ENCODE measurements at regions not wholly inside any gene's neighbourhood (a gene's known extent, or its start where the extent isn't known, plus 50 kb on each side); places are given as distances from the start of the nearest gene placed in this dataset.

DNA sequence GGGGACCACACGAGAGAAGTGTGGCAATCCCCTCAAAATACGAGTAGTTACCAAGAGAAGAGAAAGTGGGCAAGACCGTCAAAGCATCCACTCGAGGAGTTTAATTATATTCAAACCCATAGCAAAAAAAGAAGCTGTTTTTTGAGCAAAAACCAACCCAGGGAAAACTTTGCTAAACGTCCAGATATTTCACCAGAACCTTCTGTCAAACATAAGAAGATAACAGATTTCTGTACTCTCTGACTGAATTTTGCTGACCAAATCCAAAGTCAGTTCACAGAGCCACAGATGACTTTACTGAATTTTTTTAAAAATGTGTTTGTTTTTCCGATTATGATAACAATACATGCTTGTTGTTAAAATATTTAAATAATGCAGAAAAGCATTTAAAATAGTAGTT, 145.6 kb upstream of the PTPN1 start:
- no peak for DNase-seq

DNA sequence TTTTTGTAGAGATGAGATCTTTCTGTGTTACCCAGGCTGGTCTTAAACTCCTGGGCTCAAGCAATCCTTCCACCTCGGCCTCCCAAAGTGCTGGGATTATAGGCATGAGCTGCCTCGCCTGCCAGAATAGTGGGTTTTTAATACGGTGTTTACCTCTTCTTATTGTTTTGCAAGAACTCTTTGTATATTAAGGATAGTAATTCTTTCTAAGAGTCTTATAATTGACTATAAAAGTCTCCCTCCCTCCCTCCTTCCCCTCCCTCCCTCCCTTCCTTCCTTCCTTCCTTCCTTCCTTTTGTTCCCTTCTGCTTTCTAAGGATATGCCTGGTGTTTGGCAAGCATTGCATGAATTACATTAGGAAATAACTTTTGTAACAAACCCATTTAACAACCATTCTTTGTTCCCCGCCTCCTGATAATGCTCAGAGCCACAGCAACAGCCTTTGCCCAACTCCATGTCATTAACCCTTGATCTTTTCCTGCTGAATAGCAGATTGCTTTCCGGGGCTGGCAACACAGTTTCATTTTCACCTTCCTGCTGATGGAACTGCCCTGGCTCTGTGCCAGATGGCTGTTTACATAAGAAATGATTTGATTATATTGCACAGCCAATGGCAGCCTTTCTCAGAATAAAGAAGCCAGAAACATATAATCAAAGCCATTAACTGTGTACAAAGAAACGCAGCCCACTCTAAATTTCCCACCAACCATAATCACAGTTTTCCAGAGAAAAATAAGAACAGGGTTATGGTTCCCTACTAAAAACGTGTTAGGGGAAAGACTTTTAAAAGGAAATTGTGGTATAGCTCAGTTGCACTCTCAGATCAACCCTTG, 143.7 kb upstream of the PTPN1 start:
- DNase-seq = no peak

DNA sequence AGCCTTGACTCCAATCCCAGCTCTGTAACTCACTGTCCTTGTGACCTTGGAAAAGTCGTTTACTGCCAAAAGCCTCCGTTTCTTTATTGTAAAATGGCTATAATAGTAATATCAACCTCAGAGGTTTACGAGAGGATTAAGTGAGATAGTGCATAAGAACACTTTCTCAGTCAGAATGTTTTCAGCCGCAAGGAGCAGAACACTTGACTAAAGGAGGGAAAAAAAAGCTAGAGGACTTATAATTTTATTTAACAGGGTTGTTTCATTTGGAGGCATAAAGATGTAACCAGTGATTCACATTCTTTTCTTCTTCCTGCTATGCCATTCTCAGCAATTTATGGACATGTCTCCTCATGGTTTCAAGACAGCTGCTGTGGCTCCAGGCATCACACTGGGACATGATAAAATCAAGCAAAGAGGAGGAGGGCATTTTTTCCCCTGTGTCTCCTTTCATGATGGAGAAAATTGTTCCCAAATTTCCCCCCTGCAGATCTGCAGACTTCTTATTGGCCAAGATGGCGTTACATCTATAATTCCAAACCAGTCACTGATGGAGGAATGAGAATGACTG, 143.0 kb upstream of the PTPN1 start:
- DNase-seq = no peak

DNA sequence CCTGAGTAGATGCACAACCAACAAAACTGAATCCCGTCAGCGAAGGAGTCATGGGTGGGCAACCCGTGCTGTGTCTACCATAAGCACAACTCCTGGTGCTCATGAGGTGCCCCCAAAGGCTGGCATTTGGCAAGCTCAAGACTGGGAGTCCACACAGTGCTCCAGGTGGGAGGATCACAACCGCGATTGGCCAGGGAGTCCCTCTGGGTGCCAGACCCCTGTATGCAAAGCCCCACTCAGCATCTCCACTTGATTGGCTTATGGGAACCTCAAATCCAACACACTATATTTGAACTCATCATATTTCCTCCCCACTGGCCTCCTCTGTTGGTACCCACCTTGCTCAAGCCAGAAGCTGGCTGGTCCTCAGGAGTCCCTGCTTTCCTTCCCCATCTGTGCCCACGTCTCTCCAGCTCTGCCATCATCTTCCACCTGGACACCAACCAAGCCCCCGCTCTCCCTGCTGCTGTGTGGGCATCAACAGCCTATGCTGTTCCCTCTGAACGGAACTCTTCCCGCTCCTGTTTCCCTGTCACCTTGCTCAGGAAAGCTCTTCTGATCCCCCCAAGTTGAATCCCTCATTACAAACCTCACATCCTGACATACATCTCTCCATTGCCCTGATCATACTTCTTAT, 142.3 kb upstream of the PTPN1 start:
- DNase-seq = no peak

DNA sequence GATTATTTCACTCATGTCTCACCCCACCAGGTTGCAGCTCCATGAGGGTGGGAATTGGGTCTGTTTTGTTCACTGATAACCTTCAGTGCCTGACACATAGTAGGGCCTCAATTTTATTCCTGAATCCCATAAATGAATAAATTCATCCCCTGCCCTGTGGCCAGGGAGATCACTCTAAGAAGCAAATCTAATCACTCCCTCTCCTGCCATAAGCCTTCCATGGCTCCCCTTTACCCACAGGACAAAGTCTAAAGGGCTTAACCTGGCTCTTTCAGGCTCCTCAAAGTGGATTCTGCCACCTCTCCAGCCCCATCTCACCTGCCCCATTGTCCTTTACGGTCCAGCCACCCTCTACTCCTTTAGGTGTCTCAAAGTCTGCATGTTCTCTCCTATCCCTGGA, 141.8 kb upstream of the PTPN1 start:
- DNase-seq = no peak

DNA sequence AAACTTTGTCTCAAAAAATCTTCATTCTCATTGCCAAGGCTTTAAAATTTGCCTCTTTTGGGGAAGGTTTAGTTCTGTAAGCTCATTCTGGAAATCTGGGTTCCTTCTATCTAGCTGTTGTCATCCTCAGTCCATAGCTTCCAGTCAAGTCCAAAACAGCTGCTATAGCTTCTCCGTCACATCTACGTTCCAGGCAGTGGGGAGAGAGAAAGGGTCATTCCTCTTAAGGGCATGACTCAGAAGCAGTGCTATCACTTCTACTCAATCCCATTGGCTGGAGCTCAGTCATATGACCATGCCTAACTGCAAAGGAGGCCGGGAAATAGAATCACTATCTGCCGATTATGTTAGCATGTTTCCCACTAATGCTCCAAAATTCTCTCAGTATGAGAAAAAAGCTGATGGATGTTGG, 141.4 kb upstream of the PTPN1 start:
- DNase-seq = no peak

DNA sequence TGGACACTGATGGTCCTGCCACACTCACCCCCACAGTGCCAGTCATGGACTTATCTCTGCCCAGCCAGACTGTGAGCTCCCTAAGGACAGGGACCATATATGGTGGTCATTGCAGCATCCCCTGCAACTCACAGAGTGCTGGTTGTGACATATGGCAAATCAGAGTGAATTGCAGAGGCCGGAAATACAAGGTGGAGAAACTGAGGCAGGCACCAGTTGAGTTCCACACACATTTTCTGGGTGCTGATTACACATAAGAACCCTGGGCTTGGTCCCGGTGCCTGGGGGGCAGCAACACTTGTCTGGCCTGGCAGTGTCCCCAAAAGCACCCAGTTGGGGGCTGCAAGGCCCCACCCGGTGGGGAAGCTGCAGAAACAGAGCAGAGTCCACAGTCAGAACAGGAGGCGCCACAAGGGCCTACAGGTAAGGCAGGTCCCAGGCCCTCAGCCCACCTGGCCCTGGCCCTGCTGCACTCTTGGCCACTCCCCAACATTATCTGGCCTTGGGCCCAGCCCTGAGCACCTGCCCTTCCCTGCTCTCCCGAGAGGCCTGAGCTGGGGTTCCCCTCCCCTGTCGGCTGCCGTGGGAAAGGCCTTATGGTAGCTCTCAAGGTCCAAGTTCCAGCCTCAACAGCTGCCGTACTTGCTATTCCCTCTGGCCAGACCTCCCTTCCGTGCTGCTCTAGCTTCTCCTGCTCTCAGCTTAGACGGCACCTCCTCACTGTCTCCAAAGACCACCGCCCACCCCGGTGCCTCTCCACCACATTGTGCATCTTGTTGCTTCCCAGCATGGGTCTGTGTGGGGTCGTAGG, 140.8 kb upstream of the PTPN1 start:
- no peak for DNase-seq

DNA sequence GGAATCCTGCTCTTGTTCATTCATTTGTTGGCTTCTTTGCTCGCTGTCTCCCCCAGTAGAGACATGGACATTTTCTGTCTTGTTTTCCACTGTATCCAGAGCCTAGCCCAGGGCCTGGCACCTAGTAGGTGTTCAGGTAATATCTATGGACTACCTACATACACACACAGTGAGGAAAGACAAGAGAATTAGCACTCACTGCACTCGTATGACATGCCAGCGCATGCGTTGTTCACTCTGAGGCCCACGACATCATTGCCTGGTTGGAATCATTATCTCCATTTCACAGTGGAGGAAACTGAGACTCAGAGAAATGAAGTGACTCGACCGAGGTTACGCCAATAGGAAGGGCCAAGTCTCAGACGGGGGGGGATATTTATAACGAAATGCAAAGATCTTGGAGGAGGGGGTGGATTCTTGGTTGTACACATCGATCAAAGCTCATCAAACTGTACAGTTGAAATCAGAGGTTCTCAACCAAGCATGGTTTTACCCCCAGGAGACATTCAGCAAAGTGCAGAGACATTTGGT, 140.1 kb upstream of the PTPN1 start:
- DNase-seq = no peak

DNA sequence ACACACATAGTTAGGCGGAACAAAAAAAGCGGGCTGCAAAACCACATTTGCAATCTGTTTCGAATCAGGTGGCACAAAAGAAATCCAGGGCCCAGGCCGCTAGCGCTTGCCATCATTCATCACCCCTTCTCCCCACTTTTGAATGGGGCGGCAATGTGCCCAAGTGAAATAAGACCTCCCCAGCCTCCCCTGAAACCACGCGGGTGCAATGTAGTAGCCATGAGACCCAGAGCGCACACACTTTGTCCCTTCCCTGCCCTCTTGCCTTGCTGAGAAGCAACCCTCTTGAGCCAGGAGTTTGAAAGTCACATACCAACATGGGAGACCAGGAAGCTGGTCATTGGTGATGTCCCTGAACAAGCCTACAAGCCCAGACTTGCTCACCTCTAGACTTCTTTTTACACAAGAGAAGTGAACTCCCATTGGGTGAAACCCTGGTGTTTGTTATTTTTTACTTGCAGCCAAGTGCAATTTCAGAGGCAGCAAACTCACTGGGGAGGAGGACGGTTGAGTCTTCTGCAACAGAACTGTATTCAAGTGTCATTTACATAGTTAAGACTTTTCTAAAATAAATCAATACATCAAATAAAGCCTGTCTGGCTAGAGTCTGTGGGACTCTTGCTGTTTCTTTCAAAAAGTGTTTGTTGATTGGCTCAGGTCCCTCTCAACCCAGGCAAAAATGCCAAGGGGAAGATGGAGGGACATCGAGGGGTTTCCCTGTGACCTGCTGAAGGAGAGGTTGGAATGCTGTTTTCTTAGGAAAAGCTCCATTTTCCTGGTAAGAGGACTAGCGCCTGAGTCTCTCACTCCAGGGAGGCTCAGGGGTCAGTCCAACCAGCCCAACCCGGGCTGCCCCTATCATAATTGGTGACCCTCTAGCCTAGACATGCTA, 138.1 kb upstream of the PTPN1 start:
- no peak for DNase-seq

DNA sequence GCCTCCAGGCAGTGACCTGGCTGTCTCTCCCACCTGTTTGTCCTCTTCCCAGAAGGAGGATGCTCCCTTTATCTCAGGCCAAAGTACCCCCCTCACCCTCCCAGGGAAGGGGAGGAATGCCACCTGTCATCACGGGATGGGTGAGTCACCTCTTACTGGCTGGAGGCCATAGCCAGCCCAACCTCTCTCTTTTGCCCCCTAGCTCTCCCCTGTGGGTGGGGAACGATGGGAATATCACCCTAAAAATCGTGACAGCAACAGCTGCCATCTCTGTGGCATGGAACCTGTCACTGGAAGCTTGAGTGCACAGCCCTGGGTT, 137.5 kb upstream of the PTPN1 start:
- no peak for DNase-seq

DNA sequence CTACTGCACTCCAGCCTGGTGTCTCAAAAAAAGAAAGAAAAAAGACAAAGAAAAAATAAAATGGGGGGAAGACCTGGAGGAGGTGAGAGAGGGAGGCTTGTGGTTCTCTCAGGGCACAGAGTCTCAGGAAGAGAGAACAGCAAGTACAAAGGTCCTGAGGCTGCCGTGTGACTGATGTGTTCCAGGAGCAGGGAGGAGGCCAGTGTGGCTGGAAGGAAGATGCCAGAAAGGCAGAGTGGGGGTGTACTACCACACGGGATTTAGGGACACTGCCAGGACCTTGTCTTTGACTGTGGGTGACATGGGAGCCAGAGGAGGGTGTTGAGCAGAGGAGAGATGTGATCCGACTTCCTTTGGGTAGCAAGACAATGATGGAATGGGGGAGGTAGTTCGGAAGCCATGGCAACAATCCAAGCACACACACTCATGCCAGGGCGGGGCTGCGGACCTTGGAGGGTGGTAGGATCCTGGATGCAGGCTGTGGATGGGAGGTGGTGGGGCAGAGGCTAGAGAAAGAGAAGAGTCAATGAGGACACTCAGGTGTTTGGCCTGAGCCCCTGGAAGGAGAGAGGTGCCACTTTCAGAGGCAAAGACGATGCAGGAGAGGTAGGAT, 136.4 kb upstream of the PTPN1 start:
- no peak for DNase-seq

DNA sequence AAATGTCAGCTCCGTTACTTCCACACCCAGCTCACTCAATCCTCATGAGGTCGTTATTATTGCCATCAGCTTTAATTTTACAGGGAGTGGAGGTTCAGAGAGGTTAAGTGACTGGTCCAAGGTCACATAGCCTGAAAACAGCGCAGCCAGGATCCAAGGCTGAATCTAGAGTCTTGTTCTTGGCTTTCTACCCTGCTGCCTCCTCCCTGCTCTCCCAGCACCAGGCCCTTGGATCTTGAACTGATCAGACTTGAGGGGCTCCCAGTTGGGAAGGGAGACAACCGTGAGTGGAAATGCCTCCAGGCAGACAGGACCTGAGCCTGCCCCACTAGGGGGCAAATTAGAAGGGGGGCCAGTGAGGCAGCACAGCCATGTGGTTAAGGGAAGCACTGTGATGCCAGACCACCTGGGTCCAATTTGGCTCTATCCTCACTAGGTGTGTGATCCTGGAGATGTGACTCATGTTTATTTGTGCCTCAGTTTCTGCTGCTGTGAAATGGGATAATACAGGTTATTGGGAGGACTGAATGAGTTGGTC, 135.6 kb upstream of the PTPN1 start:
- DNase-seq = no peak

DNA sequence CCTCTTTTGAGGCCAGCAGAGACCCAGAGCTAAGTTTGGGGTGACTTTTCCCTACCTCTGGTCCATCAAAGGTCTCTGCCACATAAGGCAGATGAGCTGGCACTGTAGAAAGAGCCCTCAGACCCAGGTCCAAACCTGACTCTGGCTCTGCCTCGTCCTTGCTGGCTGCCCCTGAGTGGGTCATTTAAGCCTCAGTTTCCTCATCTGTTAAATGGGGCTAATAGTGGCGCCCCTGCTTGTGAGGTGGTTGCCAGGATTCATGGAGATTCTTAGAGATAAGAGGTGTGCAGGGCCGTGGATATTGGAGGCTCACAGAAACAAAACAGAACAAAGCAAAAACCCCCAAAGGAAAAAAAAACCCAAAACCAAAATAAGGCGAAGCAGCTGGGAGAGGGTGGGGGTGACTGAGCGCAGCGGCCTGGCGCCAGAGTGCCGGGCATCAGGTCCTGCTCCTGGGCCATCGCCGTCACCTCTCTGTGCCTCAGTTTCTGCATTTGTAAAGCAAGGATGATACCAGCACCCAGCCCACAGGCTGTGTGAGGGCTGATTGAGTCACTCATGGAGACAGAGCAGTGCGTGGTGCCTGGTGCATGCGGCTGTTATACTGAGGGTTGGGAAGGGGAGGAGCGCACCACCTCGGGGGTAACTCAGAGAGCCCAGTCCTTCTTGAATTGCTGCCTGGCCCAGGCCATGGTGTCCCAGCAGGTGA, 133.8 kb upstream of the PTPN1 start:
- DNase-seq = no peak

DNA sequence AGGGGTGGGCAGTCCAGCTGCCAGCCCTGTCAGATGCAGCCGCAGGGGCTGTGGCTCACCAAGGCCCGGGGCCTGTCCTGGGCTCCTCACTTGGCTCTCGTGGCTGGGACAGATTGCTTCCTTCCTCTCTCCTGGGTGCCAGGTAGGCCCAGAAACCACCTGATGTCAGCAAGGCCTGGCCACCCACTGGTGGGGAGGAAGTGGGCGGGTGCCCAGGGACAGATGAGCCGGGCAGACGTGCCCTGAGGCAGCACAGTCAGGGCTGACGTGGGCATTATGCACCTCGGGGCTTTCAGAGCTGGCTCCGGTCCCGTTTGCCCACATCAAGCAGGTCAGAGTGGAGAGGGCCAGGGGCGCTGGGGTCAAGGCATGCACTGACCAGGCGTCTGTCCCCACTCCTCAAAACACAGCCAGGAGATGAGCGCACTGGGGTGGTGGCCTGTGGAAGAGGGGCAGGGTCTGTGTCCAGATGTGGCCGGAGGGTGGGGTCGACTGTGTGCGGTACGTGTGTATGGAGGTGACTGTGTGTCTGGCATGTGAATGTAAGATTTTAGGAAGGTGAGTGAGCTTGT, 133.2 kb upstream of the PTPN1 start:
- no peak for DNase-seq

DNA sequence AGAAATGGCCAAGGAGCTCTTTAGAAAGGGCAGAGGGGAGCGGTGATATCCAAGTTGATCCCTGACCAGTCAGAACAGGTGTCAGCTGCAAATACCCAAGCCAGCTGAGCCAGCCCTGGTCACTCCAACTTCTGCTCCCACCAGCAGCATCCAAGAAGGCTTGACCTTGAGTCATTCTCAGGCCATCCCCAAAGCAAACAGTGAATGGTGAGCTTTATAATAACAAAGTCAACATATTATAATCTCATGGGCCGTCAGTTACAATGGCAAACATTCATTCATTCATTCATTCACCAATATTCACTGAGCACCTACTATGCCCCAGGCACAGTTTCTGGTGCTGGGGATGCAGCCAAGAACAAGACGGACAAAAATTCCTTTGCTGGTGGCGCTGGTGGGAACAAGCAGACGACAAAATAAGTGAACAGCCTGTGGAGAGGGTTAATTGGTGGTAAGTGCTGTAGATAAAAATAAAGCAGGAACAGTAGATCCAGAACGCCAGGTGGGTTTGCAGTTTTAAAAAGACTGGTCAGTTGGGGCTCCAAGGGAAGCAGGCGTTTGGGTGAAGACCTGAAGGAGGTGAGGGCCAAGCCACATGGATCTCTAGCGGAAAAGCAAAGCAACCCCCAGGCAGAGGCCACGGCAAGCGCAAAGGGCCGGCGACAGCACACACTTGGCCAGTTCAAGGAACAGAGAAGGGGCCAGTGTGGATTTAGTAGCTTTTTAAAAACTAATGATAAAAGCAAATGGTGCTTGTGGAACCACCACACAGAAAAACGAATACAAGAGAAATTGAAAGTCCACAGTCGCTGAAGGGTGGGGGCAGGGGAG, 131.8 kb upstream of the PTPN1 start:
- no peak for DNase-seq

DNA sequence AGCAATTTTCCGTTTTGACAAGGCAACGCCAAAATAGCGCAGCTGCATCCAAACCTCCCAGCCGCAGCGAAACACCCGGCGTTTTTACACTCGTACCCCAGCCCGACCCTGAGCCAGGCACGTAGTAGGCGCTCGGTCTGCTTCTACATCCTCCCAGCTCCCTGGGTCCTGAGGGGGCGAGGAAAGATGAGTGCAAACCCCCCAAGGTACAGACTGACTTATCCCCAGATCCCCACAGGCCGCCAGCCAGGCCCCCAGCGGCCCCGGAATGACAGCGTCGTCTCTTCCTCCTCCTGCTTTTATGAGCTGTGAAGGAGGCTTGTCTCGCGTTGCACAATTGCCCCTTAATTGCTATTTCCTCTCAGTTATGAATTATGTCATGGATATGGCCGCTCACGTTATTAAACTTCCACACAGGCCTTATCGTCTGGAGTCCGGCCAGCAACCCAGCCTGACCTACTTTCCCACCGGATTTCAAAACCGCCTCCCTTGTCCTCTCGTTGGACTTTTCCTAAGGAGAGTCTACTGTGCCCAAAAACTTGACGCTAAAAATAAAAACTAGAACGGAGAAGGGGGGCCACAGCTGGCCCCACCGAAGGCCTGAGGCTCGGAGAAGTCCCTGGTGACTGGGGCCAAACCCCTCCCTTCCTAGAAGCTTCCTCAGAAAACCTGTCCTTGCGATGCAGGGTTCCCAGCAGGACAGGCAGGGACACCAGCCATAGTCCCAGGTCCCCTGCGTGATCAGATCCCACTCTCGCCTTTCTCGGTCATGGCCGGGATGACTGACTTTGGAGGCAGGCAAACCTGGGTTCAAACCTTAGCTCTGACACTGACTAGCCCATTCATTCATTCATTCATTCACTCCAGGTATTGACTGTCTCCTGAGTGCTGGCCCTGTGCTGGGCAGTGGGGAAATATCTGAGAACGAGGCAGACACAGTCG, 130.9 kb upstream of the PTPN1 start:
- DNase-seq = no peak

DNA sequence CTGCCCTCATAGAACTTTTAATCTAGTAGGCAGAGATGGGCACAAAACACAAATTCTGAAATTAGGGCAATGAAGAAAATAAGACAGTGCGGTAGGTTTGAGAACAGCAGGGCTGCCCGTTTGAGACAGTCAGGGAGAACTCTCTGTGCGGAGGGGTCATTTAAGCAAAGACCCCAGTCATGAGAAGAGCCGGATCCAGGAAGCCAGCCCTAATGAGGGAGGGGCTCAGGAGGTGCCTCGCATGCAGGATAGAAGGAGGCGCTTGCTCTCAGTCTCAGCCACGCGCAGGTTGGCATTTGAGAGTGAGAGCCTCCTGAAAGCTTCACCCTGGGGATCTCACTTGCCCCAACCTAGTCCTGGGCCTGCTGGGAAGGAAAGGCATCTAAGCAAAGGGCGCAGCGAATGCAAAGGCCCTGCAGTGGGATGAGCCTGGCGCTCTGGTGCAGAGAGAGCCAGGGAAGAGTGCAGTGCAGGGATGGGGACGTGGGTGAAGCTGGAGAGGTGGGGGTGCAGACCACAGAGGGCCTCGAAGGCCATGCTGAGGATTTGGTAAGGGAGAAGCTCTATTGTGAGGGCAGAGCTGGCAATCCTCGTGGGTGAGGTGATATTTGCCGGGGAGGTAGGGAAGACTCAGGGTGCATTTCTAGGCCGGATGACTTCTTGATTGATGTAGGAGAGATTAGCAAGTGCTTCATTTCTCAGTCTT, 130.0 kb upstream of the PTPN1 start:
- no peak for DNase-seq

DNA sequence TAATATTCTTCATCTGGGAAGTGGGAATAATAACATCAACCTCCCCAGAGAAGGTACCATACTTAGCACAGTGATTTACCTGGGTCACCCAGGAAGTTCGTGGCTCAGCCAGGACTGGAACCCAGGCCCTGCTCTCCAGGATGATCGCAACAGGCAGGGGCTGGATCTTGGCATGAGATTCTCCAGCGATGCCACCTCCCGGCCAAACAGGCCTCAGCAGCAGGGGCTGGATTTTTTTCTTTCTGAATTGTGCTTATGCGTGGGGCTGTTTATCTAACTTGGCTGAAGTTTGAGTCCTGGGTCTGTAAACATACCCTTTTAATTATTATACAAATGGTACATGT, 129.5 kb upstream of the PTPN1 start:
- no peak for DNase-seq

Measured in cortex of kidney (tissue), 1 donor.